Stimulated activated CD8-positive, alpha-beta memory T cell treated with anti-CD3 and anti-CD28 coated beads, Interleukin-7, amount 100 ng/mL, for 24 hours (primary cell): ENCODE measurements at regions not wholly inside any gene's neighbourhood (a gene's known extent, or its start where the extent isn't known, plus 50 kb on each side); places are given as distances from the start of the nearest gene placed in this dataset.

Source experiments
- DNase-seq: peaks from one replicate; pipeline ENCODE4 v3.0.0-alpha.2; 2020; ENCODE audit warnings: low read depth

DNA sequence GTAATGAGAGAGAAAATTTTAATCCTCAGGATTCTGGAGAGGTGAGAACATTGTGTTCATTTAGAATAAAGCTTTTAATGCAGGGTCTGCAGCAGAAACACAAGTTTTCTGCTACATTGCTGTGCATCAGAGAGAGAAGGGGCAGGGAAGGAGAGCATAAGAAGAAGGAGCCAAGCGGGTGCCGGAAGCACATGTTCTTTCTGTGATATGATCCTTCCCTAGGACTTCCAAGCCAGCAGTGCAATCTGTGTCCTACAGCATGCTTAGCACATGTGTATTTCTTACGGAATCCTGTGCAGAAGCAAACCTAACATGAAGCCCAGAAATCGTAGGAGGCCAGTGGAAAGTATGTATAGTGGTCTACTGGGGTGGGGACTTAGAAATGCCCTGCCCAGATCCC lies 458.3 kb upstream of the BRINP1 start:
- no peak for DNase-seq

DNA sequence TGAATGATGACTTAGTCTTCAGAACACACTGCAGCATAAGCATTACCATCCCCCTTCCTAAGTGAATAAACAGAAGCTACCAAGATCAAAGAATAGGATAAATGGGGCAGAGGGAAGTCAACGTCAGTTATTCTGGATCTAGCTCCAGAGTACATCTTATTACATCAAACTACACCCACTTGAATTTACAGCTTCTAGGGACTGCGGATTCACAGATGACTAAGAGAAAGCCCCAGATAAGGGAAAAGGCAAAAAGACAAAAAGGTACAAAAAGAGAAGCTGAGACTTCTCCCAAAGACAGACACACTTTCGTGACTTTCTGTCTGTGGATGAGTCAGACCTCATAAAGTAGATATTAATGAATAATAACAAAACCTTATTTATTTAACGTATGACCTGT lies 457.9 kb upstream of the BRINP1 start:
- DNase-seq: no peak

DNA sequence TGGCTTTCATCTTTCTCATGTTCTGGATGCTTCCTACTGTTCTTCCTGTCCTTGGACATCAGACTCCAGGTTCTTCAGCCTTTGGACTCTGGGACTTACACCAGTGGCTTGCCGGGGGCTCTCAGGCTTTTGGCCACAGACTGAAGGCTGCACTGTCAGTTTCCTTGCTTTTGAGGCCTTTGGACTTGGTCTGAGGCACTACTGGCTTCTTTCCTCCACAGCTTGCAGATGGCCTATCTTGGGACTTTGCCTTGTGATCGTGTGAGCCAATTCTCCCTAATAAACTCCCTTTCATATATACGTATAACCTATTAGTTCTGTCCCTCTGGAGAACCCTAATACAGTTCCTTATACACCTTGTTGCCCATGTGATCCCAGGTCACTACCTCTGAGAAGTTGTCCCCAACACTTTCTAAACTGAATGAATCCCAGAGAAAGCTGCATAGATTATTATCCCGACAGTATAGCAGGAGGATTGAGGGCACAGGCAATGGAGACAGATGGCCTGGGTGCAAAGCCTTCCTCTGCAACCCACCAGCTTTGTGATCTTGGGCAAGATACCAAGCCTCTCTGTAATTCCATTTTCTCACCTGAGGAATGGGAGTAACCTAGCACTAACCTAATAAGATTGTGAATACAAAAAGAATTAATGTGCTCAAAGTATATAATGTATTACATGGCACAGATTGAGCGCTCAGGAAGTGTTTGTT lies 449.6 kb upstream of the BRINP1 start:
- DNase-seq: no peak

DNA sequence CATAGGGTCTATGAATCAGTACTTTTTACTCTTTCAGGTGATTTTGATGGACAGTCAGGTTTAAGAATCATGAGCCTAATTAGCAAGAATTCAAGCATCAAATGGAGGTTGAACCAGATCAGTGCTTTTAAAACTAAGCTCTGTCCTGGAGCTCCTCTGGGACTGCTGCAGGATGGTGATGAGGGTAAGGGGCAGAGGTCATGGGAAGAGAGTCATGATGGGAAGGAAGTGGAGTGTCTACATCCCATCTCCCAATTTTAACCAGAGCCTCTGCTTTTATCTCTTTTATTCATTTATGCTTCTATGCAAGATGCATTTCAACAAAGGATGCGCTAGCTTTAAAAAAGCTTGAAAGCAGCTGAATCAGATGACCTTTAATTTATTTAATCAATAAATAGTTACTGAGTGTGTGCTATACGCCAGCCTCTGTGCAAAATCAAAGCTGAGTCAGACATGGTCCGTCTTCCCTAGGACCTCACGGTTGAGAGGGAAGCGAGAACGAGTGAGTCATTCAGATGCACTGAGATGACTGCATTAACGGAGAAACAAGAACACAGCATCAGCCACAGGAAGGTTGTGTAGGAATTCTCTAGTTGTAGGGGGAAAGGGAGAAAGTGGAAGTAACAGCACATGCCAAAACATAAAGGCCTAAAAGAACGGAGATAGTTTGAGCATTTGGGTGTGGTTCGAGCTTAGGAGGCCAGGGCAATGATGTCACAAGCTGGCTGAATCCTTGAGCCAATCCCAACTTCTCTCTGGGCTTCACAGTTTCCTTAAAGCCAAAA lies 441.6 kb upstream of the BRINP1 start:
- no peak for DNase-seq

DNA sequence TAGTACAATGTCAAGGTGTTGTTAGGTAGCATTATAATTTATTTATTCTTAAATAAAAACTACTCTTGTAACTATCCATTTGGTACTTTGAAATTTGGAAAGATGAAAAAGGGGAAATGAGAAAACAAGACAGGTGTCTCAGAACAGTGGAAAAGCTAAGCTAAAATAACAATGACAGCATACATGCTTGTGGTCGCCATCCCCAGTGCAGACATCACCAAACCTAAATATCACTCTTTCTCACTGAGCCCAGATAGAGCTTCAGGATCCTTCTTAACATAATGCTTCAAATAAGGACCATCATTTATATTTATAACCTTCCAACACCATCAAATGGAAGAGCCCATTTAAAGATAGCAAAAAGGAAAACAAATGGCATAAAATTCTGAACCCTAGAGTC lies 434.4 kb upstream of the BRINP1 start:
- no peak for DNase-seq

DNA sequence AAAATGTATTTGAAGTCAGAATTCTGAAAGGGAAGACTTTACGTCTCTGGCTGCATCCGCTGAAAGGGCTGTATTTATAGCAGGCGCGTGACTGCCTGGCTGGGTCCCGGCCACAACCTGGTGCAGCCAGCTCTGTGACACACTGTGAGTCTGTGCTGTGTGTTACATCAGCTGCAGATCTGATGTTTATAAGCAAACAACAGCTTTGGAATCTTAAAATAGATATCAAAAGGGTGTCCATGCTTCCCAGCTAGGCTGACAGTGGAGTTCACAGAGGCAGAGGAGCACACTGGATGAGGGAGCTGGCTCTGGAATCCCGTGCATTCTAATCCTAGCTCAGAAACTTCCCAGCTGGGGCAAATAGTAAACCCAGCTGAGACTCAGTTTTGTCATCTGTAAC lies 433.4 kb upstream of the BRINP1 start:
- no peak for DNase-seq

DNA sequence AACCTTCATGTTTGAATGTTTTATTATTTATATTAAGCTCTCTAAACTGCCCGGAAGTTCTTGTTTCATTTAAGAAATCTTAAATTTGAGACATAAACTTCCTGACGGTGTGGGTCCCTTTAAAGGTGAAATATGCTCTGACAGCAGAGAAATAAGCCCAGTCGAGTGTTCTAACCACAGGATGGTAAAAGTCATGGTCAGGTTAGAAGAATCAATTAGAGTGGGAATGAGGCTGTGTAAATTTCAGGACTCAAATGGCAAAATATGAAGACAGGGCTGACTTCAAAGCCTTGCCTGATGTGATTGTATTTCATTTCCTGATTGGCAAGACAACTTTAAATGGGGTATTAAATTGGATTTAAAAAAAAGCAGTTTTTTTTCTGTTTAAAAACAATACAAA lies 432.9 kb upstream of the BRINP1 start:
- DNase-seq: no peak

DNA sequence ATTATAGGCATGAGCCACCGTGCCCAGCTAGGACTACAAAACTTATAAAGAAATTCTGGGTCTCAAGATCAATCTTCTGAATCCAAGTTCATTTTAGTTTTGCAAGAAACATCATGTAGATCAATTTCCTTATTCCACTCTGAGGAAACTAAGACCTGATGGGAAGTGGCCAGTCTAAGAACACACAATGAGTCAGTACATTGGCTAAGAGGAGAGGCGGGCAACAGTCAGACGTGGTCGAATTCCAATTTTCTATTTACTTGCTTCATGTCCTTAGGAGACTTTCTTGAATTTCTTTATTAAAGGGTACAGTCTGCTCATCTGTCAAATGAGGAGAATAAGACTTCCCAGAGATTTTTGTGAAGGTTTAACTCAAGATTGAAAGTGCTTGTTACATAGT lies 432.1 kb upstream of the BRINP1 start:
- DNase-seq: no peak

DNA sequence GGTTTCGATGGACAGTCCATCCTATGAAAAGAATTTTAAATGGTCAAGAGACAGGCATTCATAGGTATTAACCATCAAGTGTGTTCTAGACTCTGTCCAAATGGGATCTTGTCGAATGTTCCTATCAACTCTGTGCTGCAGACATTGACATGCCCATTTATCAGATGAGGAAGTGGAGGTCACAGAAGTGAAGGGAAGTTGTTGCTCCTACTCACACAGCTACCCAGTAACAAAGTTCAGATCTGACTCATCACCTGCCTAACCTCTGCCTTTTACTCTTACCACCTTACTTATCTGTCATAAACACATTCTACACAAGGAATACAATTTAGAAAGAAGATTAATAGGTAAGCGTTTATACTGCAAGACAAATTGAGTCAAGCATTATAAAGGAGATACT lies 426.2 kb upstream of the BRINP1 start:
- no peak for DNase-seq

DNA sequence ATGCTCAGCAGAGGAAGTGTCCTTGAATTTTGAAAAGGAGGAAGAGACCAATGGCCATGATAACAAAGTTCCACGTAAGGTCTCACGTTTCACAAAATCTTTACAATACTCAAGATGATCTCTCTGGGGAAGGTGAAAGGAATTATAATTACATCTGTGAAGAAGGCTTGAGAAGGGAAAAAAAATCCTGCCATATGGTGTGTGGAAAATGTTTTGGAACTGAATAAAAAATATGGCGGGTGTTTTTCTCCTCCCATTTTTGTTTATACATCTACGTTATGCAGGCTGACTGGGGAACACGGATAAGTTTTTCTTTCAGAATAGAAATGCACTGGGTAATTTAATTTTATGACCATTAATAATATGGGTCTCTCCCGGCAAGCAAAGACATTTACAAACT lies 425.6 kb upstream of the BRINP1 start:
- no peak for DNase-seq

DNA sequence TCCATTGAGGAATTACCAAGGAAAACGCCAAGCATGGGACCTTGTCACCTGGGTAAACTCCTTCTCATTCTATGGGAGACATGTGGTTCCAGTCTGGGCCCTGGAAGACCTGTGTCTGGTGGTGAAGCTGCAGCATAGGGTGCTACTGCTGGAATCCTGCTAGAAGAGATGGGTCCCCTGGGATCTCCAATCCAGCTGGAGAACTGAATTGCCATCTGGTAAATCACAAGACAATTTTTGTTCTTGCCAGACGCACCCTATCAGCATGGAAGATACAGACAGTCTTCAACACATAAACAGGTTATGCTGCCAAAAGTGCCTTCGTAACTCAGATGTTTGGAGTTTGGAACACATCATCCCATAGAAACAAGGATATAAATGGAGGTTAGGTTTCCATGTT lies 424.0 kb upstream of the BRINP1 start:
- no peak for DNase-seq

DNA sequence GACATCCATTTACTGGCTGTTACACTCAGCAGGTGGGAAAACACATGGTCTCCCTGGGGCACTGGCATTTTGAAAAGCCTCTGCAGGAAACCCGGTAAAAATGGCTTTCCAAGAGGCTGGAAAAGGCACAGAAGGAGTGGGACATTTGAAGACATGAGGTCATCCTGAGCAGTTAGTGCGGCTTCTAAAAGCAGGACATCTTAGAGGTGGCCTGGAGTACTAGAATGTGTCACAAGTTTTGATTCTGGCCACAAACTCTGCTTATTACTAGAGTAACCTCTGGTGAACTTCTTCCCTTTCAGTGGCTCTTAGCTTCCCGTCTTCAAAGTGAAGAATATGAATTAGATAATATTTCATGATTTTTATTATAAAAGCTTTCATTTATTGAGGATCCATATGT lies 423.0 kb upstream of the BRINP1 start:
- no peak for DNase-seq

DNA sequence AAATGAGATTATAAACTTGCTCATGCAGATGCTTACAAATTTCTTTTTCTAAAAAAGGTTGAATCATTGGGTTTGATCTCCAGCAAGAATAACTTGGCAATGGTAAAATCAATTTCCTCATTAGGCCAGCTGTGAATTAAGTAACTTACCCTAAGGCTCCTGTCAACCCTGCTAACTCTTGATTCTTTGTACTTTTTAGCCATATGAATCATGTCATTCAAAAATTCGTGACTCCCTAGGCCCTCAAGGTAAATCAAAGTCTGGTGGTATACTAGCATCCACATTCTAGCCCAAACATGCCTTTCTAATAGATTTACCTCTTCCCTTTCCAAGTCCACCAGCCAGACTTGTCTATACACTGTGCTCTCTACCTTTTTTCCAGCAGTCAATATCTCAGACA lies 420.8 kb upstream of the BRINP1 start:
- DNase-seq: no peak

DNA sequence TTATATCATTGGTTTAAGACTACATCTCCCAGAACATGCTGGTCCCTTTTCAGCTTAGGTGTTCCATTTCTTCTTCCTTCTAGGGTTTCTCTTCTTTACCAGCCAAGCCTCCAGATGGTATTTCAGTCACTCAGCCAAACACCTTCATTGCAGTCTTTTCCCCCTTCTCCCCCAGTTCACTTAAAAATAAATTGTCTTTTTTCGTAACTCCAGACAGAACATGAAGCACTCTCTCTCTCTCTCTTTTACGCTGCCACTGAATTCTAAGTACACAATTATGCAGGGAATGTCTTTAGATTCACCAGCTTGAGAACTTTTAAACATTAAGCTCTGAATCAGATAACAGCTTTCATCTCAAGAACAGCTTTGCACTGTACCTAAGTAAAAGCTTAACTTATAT lies 419.7 kb upstream of the BRINP1 start:
- DNase-seq: no peak

DNA sequence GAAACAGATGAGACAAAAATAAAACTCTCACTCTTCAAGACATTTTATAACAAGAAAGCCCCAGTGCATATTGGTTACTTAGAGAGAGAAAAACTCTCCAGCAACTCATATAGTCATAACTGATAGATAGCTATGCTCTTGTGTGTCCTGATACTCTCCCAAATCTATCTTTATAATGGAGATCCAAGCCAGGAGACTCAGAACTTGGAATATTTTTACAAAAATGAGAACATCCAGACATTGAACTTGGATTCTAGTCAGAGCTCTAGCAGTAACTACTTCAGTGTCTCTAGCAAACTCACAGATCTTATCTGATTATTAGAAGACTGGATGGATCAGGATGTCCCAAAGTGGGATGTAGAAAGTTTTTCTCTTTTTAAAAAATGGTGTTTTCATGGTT lies 412.7 kb upstream of the BRINP1 start:
- no peak for DNase-seq

DNA sequence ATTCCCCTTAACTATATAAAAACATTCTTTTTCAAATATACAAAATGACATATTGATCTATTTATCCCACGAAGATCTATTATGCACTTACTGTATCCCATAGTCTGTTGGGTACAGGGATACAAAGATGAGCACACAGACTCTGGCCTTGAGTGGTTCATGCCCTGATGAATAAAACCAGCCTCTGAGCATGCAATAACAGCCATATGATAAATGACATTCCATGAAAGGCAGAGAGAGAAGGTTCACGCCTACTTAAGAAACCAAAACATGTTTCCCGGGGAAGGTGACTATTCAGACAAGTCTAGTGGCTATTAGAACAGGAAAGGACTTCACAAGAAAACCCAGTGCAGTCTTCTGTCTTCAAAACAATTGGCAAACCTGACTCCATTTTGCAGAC lies 406.2 kb upstream of the BRINP1 start:
- DNase-seq: no peak

DNA sequence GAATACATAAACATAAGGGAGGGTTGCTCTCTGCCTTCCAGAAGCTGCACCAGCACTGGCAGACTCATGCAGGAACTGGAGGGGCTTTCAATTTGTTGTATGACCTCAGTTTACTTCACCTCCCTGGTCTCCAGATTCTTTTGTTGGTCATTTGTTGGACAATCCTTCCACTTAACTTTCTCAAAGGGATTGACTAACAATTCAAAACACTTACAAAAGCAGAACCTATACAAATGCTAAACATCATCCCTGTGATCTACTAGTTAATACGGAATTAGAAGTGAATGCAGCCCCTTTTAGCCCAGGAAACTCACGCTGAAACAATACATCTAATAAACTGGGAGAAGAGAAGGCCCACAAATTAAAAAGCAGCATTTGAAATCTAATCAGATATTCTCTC lies 404.6 kb upstream of the BRINP1 start:
- DNase-seq: no peak

DNA sequence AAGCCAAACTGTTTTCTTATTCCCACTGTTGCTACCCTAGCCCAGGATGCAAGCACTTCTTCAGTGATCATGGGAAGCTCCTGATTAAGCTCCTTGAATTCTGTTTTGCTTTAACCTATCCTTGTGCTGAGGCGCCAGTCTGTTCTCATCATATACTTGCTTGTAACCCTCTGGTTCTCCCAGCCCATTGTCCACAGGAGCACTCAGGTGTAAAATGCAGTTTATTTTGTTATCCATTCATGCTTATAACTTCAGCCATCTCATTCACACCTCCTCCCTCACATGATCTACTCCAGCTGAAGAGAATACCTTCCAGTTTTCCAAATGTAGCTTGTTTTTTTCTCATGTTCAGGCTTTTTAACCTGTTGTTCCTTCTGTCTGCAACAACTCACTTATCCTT lies 402.1 kb upstream of the BRINP1 start:
- no peak for DNase-seq

DNA sequence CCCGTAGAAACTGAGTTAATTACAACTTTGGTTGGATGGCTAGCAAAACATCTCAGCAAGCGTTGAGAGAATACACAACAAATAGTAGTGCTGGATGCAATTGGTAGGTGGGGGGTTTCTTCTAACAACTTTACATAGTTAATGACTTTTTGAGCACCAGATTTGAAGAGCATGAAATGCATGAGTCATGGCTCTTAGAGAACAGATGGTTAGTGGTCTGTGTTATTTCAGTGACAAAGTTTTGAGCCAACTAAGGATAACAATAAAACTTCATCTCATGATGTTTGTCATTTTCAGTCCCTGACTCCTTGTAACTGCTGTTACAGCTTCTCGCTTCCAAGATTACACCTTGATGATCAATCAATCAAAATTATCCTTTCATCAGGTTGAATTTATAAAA lies 399.0 kb upstream of the BRINP1 start:
- no peak for DNase-seq

DNA sequence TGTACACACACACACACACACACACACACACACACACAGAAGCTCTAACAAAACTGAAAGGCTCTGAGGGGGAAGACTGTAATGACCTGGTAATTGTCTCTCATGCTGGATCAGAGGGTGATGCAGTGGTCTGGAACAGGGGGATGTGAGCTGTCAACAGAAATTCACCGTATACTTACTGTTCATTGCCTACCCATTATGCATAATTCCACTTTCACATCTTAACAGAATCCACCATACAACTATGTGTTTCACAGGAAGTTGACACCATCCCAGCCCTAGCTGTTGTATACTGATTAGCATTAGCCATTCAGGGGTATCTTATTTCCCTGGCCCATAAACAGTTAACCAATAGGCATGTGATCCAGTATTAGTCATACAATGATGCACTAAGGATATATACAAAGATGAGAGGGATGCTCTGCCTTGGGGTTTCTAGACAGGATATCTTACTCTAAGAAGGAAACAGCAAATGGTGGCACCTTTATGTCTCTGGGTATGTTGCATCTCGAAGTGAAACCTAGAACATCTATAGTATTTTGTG lies 396.5 kb upstream of the BRINP1 start:
- DNase-seq: no peak

DNA sequence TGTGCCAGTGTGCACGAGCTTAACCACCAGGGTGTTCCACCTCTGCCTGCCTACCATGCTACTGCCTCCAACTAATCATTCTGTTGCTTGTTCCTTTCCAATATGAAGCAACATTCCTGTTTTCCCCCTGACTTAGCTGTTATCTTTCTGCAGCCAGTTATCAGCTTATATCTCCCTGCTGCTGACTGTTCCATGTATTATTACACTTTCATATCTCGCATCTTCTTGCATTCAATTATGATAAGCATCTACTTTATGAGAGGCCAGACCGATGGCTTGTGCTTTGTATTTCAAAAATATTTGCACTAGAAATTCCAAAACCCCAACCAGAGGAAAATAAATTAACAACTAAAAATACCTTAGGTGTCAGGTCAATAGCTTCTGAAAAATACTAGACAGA lies 394.0 kb upstream of the BRINP1 start:
- no peak for DNase-seq

DNA sequence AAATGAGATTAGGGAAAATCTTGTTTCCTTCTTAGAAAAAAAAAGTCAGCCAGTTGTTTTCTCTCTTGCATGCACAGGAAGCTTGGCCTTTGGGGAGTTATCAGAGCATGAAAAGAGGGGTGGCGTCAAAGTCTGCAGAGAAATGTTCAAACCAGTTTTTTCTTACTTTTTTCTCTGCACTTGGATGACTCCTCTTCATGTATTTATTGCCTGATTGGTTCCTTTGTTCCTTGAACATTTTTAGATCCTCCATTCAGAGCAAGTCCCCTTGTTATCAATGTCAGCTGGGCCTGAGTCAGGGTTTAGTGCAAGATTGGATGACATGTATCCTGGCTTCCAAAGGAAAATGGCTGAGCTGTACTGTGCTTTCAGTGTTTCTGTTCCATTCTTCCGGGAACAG lies 392.6 kb upstream of the BRINP1 start:
- DNase-seq: no peak

DNA sequence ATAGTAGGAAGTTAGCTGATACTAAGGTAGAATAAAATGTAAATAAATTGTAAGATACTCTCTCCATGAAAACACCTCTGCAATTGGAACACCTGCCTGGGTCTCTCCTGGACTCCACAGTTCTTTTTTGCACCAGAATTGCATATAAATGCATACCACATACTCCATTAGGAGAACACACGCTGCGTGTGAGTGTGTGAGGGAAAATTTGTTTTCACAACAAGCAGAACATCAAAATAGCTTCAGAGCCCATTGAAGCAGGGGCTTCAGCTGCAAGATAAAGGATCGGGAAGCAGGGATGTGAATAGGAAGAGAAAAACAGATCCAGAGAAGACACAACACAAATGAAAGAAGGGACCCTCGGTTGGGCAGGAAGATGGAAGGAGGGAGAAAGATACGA lies 389.8 kb upstream of the BRINP1 start:
- DNase-seq: no peak

DNA sequence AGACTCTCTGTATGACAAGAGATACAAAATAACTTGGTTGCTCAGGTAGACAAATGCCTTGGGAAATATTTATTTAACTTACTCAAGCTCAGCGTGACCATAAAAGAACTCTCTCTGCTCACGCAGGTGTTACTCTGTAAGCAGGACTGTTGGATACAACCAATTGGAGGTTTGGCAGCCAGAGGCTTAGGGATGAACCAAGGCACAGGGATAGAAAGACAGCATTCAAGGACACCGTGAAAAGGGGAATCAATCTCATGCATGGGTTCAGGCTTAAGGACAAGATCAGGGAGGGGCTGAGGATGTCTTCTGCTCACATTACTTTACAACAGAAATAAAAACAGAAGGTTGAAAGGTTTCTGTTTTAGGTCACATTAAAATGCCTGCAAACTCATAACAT lies 389.0 kb upstream of the BRINP1 start:
- DNase-seq: no peak
